T-helper 2 cell treated with Interferon-gamma antibody and Interleukin-4, amounts not matched to agents 100 ng/mL and 5 ng/mL, for 36 hours (primary cell): ENCODE measurements at regions not wholly inside any gene's neighbourhood (a gene's known extent, or its start where the extent isn't known, plus 50 kb on each side); places are given as distances from the start of the nearest gene placed in this dataset.

ENCODE experiments used
- intact Hi-C: fragments of 100-400 bp; cut with micrococcal nuclease; formaldehyde crosslinking; loops from one replicate; pipeline ENCODE4 v1.15.1; 2023

DNA sequence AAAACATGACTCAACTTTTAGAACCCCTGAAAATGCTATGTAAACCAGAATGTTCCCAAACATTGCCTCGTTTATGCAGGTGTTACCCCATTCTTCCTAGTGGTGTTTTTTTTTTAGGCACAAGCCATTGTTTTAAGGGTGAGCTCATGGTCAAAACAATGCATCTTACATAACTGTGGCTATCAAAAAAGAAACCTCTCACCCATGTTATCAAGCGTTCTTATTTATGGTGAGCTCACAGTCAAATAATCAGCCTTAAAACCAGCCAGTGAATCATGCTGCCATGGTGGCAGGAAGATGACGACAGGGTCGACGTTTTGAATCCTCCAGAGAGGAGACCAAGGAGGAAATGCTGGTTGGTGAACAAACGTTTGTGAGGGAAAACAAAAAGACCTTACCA, 195.2 kb downstream of the KDR start:
- intact Hi-C loops: no loop called here

DNA sequence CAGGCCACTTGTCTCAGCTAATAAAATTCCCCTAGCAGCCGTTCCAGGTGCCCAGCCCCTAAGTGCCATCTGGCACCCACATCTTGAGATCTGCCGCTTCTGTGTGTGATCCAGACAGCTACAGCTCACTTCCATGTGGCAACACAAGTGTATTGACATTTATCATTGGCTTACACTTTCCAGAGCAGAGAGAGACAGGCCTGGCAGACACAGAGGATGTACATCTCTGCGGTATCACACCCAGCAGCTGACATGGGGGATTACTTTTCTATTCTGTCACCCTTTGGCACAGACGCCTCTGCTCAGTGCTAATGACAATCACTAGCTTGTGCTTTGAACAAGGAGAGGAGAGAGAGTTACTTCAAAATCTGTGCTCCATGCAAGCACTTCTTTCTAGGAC, 195.9 kb downstream of the KDR start:
- intact Hi-C loops: no loop called here

DNA sequence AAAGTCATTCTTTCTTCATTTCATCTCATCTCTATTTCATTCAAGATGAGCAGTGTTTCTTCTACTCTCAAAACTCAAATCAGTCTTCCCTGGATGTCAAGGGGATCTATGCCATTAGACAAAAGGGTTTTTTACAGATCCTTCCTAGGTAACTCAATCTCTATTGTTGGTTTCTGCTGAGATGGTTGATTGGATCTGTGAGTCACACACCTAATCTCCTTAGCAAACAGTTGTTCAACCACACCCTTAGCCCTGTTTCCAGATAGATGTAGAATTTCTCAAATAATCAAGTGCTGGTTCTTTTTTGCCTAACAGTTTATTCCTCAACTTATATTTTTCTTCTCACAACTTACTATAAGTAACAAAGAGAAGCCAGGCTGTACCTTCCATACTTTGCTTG, 200.5 kb downstream of the KDR start:
- intact Hi-C loops: no loop called here

DNA sequence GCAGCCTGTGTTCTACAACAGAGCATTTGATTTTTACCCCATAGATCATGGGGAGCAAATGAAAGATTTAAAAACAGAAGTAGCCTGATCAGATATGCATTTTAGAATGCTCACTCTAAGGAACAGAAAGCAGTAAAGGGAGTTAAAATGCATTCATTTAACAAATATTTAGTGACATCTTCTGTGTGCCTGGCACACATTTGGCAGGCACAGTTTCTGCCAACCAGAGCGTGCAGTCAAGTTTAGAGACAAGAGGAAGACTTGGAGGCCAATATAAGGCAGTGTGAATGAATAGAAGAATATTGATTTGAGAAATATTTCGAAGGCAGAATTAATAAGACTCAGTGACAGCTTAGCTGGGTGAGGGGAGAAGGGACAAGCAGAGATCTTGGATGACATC, 210.1 kb downstream of the KDR start:
- intact Hi-C loops: no loop called here

DNA sequence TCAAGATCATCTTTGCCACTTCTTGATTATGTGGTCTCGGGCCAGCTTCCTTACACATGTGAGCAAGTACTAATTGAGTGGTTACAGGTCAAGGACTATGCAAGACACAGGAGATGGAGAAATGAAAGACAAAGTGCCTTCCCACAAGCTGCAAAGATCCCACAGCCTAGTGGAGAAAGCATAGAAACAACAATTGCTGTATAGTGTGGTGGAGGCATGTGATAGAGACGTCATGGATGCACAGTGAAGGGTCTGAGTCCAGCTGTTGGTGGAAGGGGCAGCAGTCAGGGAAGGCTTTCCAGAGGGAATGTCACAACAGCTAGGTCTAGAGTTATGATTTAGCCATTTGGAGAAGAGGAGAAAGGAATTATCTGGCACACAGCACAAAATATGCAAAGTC, 210.6 kb downstream of the KDR start:
- intact Hi-C loops: no loop called here

DNA sequence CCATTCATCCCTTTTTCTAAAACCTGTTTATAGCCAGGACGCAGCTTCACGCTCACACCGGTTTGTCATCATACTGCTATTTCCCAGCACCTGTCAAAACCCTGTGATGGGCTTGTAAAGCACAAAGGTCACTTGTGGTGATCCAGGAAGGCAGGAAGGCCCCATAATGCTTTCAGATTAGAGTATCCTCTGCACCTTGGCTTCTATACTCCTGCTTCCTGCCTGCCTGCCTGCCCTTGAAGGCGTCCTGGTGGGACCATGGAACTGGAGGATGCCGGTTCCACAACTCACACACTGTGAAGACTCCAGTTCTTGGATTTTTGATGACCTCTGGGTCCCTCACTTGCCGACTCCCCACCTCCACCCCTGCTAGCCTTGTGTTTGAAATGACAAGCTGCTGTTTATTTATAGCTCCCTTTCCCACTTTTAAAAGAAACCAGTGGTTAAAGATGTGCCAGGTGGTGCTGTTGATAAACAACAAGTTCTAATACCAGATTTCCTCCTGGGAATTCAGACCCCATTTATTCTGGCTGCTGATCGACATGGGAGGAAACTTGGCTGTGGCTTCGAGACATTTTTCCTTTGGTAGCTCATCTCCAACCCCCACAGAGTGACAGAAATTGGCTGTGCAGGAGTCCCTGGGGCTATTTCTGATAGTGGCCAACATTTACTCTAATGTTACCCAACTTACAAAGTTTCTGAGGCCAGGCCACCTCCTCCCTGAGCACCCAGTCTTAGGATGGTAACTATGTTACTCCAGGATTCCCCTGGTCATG, 211.5 kb downstream of the KDR start:
- intact Hi-C loops: no loop called here

DNA sequence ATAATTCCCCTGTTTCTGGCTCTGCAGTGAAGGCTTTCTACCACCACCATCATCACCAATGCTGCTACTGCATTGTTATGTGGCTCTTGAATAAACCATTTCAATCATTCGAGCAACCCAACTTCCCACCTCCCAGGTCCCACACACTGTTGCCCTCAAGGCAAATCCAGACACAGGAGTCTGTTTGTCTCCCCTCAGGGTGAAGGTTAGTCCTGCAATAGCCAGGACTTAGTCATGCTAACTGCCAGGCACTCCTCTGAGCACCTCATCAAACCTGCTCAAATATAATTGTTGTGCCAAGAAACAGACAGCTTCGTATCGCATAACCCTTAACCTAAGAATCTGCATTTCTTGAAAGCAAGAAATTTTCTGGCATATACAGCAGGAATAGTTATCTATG, 213.2 kb downstream of the KDR start:
- intact Hi-C loops: no loop called here

DNA sequence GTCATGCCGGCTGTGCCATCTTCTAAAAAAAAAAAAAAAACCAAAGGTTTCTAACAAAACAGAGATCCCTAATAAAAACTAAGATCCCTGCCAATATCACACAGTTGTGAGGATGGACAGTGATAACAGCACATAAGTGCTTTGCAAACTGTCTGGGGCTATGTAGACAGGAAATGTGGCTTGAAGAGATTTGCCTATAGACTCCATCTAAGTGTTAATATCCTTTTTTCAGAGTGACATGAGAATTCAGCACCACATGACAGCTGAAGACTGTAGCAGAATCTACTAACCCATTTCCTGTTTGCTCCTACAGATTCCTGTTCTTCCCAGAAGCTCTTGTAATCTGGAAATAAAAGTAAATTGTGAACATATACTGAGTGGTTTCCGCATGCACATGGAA, 215.4 kb downstream of the KDR start:
- intact Hi-C loops: no loop called here

DNA sequence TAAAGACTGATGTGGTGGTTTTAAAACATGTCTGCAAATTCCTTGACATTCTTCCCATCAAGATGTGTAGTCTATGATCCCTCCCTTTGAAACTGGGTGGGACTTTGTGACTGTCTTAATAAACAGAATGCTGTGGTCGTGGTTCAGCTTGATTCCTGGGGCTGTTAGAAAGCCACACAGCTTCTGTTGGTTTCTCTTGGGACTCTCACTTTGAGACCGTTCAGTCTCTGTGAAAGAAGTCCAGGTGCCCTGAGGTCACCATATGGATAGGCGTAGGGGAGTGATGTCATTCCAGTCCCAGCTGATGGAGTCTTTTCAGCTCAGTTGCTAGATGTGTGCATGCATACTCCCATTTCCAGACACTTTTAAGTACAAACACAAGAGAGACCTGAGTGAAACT, 216.6 kb downstream of the KDR start:
- intact Hi-C loops: no loop called here

DNA sequence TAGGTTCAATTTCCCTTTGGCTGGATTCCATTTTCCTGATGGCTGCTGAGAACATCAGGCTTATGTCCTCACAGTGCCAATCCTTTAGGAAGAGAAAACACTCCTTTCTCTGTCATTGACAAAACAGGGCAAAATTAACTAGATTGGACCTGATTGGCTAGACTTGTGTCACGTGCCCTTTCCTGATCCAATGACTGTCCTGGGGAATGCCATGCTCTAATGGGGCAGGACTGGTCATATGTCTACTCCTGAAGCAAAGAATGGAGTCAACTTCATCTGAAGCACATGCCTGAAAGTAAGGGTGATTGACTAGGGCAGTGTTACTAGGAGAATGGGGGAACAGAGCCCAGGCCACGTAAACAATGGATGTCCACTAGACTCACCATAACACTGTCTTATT, 220.4 kb downstream of the KDR start:
- intact Hi-C loops: no loop called here

DNA sequence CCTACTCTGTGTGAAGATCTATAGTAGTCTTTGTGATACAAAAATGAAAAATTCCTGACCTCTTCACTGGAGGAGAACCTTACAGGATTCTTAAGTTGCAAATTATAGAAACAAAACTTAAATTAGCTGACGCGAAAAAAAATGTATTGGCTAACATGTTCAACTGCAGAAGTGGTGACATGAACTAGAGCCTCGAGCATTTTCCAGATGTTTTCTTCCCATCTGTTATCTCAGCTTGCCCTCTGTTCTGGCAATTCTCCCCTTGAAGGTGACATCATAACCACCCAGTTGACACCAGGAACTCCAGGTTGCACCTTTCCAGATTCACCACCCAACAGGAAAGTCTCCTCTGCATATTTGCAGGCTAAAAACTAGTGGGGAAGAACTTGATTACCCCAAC, 222.4 kb downstream of the KDR start:
- intact Hi-C loops: no loop called here

DNA sequence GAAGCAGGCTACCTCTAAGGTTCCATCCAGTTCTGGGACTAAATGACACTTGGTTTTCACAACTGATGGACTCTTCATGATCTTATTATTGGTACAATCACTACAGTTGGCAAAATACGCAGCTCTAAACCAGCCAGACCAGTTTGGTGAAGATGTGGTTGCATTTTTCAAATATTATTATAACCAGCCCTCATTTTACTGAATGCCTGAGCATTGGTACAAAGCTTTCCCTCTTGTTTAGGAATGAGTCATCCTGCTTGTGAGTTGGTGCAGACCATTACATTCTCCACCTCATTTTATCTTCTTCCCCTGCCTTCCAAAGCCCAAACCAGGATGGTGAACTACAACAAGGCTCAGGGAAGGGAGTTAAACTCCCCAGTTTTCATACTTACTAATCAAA, 223.1 kb downstream of the KDR start:
- intact Hi-C loops: no loop called here

DNA sequence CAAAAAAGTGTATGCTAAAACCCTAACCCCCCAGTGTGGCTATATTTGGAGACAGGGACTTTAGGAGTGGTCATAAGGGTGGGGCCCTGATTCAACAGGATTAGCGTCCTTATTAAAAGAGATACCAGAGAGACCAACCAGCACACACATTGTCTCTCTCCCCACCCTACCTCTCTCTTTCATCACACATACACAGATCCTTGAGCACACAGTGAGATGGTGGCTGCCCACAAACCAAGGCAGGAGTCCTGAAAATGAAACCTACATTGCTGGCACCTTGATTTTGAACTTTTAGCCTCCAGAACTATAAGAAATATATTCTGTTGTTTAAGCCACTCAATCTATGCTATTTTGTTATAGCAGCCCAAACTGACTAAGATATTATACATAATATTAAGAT, 224.2 kb downstream of the KDR start:
- intact Hi-C loops: no loop called here

DNA sequence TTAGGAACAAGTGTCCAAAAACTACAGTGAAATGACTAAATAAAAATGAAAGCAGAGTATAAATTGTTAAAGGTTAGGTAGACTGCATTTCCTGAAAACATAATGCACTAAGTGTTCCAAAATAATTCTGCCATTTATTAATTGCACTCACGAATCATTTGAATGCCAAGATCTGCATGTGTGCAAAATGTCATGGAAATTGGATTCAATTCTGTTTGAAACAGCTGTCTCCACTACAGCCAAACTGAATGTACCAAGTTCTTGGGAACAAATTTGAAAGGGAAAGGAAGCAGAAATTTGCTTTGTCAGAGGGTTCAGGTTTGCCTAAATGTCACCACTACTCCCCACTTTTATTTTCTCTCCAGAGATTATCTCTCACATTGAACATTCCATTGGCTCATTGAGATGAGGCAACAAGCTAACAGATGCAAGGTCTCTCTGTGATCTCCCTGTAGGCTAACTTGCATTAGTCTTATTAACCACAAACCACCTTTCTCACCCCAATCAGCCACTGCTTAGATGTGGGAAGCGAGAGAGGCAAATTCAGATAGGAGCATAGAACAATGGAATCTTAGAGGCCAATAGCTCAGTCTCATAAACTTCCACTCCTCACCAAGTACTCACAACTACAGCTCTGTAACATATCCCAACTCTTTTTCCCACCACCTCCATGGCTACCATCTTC, 226.6 kb downstream of the KDR start:
- intact Hi-C loops: no loop called here

DNA sequence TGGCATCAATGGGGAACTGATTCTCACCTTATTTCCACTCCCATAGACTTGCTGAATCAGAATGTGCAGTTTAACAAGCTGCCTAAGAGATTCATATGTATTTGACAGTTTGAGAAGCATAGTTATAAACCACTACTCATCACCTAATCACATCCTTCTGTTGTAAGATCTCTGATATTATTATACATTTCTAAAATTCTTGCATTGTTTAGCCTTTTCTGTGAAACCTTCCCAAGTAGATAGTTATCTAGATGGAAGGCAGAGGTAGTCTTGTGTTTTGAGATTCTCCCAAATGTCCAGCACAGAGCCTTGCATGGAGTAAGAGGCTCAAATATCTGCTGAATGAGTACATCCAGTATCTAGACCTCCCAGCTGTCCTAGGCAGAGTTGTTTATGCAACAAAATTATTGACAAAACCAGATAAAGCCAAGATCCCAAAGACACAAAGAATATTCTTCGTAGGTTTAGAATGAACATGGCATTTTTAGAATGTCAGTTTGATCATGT, 227.3 kb downstream of the KDR start:
- intact Hi-C loops: no loop called here

DNA sequence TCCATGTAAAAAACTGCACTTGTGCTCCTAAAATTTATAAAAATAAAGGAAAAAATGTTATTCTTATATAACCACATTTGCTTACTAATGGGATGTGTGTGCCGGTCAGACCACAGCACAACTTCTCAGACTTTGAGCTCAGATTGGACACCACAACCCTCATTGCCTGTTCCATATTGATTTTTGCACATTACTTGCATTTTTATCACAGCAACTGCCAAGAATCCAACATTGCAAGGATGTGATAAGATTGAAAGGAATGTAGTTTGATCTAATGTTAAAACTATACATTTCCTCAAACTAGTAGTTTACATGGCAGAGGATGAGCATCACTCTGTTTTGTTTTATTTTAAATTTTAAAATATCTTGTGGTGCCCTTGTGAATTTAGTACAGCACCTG, 227.8 kb downstream of the KDR start:
- intact Hi-C loops: no loop called here

DNA sequence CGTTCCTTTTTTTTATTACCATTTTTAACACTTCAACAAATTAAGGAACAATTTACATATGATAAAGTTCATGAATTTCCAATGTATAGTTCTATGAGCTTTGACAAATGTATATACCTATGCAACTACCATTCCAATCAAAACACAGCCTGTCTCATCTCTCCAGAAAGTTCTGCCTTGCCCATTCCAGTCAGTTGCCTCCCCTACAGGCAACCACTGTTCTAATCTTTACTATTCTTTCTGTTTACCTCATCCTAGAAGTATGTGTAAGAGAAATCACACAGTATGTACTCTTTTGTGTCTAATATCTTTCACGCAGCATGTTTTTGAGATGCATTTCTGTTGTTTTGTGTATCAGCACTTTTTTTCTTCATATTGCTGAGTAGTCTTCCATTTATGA, 224.9 kb downstream of the KIT start:
- intact Hi-C loops: no loop called here

DNA sequence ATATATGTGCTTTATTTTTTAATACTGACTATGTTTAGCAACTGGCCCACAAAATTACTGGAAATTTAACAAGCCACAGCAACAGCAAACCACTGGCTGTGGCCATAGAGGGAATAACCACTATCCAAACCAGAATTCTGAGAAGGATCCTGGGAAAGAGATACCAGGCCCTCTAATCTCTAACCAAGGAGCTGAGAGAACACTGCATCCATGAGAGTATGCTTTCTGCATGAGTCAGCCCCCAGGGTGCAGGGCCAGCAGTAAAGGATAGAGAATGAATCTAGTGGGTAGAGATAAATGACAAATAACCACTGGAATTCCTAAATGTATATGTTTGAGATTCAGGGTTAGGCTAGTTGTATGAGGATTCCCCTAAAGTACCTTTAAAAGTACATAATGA, 221.8 kb downstream of the KIT start:
- intact Hi-C loops: no loop called here

DNA sequence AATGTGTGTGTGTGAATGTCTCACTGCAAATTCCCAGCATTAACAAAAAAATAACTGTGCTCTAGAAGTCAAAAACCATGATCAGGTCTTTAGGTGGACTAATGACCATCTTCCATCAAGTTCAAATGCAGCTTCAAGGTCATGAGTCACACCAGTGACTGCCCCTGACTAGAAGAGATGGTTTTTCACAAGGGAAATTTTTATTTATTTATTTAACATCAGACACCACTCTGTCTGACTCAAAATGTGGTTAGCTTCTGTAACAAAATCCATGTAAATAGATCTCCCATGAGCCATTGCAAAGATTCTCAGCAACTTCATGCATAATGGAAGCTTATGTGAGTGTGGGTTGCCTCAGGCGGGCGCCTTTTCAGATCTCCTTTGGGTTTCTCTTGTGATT, 219.2 kb downstream of the KIT start:
- intact Hi-C loops: no loop called here

DNA sequence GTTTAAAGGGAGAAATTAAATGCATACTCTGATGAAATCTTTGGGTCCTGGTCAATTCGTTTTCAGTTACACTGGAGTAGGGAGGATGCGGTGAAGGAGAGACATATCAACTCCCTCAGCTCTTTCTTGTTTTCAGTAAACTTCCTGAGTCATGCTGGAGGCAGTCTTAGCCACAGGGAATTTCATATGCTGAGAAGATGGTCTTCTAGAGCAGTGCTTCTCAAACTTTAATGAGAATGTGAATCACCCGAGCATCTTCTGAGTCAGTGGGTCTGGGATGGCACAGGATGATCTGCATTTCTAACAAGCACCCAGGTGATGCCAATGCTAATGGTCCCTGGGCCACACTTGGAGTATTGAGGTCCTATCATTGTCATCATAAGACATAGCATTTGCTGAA, 214.5 kb downstream of the KIT start:
- intact Hi-C loops: no loop called here

DNA sequence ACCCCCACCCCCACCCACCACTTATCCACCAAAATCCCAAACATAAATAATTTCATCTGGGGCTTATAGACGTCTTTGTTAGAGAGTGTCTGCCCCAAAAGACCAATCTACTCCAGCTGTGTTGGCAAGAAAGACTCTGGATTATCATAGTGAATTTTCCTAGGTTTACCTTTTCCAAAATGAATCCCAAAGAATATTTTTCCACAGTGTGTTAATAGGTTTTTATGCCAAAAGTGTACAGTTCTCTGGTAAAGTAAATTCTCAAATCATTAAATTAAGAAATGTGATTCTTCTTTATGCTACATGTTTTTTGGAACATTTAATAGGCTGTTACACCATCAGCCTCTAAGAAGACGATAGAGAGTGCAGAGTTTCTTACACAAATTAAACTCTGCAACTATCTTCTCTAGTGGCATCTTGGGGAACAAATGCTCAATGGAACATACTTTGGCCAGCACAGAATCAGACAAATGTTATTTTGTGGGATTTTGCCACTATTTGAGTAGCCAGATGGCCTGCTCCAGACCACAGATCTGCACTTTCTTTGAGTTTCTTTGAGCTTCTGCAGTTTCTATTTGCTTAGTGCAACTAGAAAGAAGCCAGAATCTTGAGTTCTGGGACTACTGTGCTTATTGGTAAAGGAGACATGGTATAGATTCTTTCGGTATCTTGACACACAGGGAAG, 206.0 kb downstream of the KIT start:
- intact Hi-C loops: no loop called here

DNA sequence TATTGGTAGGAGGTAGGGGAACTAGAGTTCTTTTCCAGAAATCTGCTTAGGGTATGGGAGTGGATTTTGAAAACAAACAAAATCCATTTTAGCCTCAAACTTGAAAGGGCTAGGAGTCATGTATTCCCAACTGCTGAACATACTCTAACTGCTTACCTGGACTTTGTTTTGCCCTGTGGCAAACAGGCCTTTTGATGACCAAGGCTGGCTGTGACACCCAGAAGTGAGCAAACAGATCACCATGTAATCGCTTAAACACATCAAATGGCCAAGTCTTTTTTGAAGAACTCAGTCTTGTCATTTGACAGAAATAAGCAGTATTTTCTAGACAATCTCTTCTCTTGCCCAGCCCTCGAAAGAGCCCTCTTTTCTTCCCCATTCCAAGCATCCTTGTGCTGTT, 203.4 kb downstream of the KIT start:
- intact Hi-C loops: no loop called here
